Neural cell (in vitro differentiated cells): ENCODE measurements at regions not wholly inside any gene's neighbourhood (a gene's known extent, or its start where the extent isn't known, plus 50 kb on each side); places are given as distances from the start of the nearest gene placed in this dataset.

ENCODE experiments used
- CTCF ChIP-seq: fragments of 450-650 bp; IDR thresholded peaks from 2 replicates; pipeline ENCODE4 v1.5.1; 2014; ENCODE audit warnings: antibody characterized with exemption, mild to moderate bottlenecking, moderate library complexity; ENCODE audit not compliant: poor library complexity, severe bottlenecking
- EP300 ChIP-seq: fragments of 450-650 bp; conservative IDR thresholded peaks from 2 replicates; pipeline ENCODE4 v1.6.1; 2014; ENCODE audit warnings: antibody characterized with exemption, mild to moderate bottlenecking, moderate library complexity; ENCODE audit not compliant: poor library complexity, severe bottlenecking
- EZH2 ChIP-seq: fragments of 200-600, 300-800 bp; shearing (Covaris generic), sonication (generic); IDR thresholded peaks from 2 replicates; pipeline ENCODE4 v1.6.1; 2014; ENCODE audit warnings: antibody characterized with exemption, low read length, borderline replicate concordance, mild to moderate bottlenecking; ENCODE audit not compliant: insufficient read depth, poor library complexity, severe bottlenecking
- RAD21 ChIP-seq: fragments of 450-650 bp; conservative IDR thresholded peaks from 2 replicates; pipeline ENCODE4 v1.6.1; 2014; ENCODE audit warnings: antibody characterized with exemption, mild to moderate bottlenecking, moderate library complexity
- SMC3 ChIP-seq: fragments of 450-650 bp; conservative IDR thresholded peaks from 2 replicates; pipeline ENCODE4 v1.6.1; 2014; ENCODE audit warnings: antibody characterized with exemption, mild to moderate bottlenecking, moderate library complexity; ENCODE audit not compliant: poor library complexity

DNA sequence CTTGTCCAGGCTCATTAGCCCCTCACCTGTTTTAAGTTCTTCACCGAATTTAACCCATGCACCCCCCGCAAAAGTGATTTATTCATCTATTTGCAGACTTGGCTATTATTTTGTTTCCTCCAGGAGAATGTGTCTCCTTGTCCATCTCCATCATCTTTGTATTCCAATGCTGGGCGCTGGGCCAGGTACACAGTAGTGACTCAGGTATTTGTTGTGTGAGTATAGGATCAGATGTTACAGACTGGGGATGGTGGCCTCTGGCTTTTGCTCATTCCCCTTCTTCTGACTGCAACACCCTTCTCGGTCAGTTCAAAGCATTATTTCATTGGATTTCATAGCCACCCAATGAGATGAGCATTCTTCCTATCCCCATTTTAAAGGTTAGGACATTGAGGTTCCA, 408.2 kb downstream of the MN1 start:
- no peak for TF ChIP-seq CTCF
- no peak for TF ChIP-seq EZH2
- no peak for TF ChIP-seq EP300
- TF ChIP-seq SMC3: no peak
- TF ChIP-seq RAD21: no peak
